Panc1 (cell line): ENCODE measurements at regions not wholly inside any gene's neighbourhood (a gene's known extent, or its start where the extent isn't known, plus 50 kb on each side); places are given as distances from the start of the nearest gene placed in this dataset.

Experiments
- ATAC-seq: fragments of 200-7000 bp; cut with Tn5 transposase; 2 replicates; pipeline ENCODE4 v1.9.1; 2020; ENCODE audit warnings: mild to moderate bottlenecking, moderate library complexity
- BruUV-seq: library from RNA; stranded (reverse); fragments of 400-500 nt; replicated peaks from 2 replicates; lab custom pipeline; 2021; lab: Mats Ljungman, UMichigan
- CTCF ChIA-PET: fragments of 300-600 bp; sonication (Branson Sonifier 250); formaldehyde crosslinking; loops from one replicate; lab custom pipeline; 2022; ENCODE audit warnings: antibody characterized with exemption; lab: Charles Lee
- POLR2A ChIA-PET: fragments of 300-600 bp; sonication (Branson Sonifier 250); formaldehyde crosslinking; loops from one replicate; lab custom pipeline; 2022; ENCODE audit warnings: antibody characterized with exemption; lab: Charles Lee
- DNase-seq: peaks from one replicate; pipeline ENCODE4 v3.0.0-alpha.2; 2010; ENCODE audit warnings: low read depth, low spot score
- H3K27ac ChIP-seq: 2 replicates; pipeline ENCODE4 v1.5.1; 2011; ENCODE audit warnings: mild to moderate bottlenecking, low read length, inconsistent platforms
- H3K27me3 ChIP-seq: fragments of 200-500 bp; sonication (Bioruptor generic); 2 replicates; pipeline ENCODE4 v1.6.0; 2014; ENCODE audit warnings: low read length, inconsistent platforms; ENCODE audit not compliant: control insufficient read depth, insufficient read depth
- H3K36me3 ChIP-seq: fragments of 200-500 bp; sonication (Bioruptor generic); 2 replicates; pipeline ENCODE4 v1.5.1; 2014; ENCODE audit warnings: inconsistent platforms, mild to moderate bottlenecking, low read length, moderate library complexity; ENCODE audit not compliant: control insufficient read depth, insufficient read depth
- H3K4me1 ChIP-seq: 2 replicates; pipeline ENCODE4 v1.5.1; 2011; ENCODE audit warnings: inconsistent platforms, mild to moderate bottlenecking, low read length, moderate library complexity; ENCODE audit not compliant: control insufficient read depth, insufficient read depth
- H3K4me3 ChIP-seq, 2 experiments: 2 replicates each; pipeline ENCODE4 v1.5.1; 2011 to 2012; ENCODE audit warnings: low read depth in 2 of 2, low read length in 2 of 2, mild to moderate bottlenecking in 2 of 2, inconsistent platforms in 1 of 2, moderate library complexity in 1 of 2
- H3K9me3 ChIP-seq: fragments of 200-500 bp; sonication (Bioruptor generic); 2 replicates; pipeline ENCODE4 v1.5.1; 2014; ENCODE audit warnings: low read depth, mild to moderate bottlenecking, inconsistent platforms, low read length, moderate library complexity; ENCODE audit not compliant: control insufficient read depth, insufficient read depth
- POLR2AphosphoS5 ChIP-seq: IDR thresholded peaks from 2 replicates; pipeline ENCODE4 v1.6.1; 2012; ENCODE audit warnings: mild to moderate bottlenecking, low read depth, low read length, moderate library complexity
- TCF7L2 ChIP-seq: IDR thresholded peaks from 2 replicates; pipeline ENCODE4 v1.6.1; 2011; ENCODE audit warnings: mild to moderate bottlenecking, low read depth, low read length, inconsistent platforms
- in situ Hi-C: cut with HindIII; loops from 2 replicates; pipeline ENCODE4 v1.10.0; 2016; ENCODE audit warnings: low sequenced_read_pairs, low pct_unique_long_range_greater_than_20kb
- intact Hi-C: fragments of 100-400 bp; cut with micrococcal nuclease; formaldehyde crosslinking; loops from one replicate; pipeline ENCODE4 v1.10.0; 2022; ENCODE audit not compliant: unreplicated experiment
- TF ChIP-seq, protein P1 (sequence below): fragments of 450-650 bp; IDR thresholded peaks from 2 replicates; pipeline ENCODE4 v1.5.1; 2017; ENCODE audit warnings: mild to moderate bottlenecking
- TF ChIP-seq, protein P2 (sequence below), 2 experiments: IDR thresholded peaks; 2 replicates each; pipeline ENCODE4 v1.6.1; 2011 to 2012; ENCODE audit warnings: low read depth in 2 of 2, control low read depth in 1 of 2, low read length in 1 of 2, mild to moderate bottlenecking in 1 of 2, moderate library complexity in 1 of 2; ENCODE audit not compliant: insufficient read depth in 1 of 2

DNA sequence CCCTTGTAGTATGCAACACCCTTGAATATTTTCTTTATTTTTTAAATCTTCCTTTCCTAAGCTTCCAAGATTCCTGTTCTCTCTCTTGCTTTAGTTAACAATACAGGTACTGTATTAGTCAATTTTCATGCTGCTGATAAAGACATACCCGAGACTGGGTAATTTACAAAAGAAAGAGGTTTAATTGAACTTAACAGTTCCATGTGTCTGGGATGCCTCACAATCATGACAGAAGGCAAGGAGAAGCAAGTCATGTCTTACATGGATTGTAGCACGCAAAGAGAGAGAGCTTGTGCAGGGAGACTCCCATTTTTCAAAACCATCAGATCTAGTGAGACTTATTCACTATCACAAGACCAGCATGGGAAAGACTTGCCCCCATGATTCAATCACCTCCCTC lies 1024.3 kb downstream of the PCDH9 start:
- no peak overlapping the region for H3K27ac ChIP-seq
- in situ Hi-C loops, result no loop called here

DNA sequence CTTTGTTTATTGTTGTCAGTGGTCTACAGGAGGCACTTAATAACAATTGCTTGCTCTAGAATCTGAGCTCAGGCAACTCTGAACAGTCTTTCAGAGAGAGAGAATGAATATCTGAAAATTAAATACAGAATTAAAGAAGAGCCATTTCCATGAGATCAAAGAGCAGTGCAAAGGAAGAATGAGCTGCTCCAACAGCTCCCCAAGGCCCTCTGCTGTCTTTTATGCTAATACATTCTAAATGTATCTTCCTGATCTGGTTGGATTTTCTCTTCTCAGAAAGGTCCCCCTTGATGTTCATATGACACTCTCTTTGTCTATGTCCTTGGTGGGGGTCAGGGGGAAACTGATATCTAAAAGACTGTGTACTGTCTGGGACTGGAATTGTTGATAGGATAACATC lies 1029.6 kb downstream of the PCDH9 start:
- no peak overlapping the region for H3K4me3 ChIP-seq
- no peak overlapping the region for H3K27ac ChIP-seq
- in situ Hi-C loops (no loop called here), intact Hi-C loops (no loop called here)
- no peaks in the 10 kb centered on the region for H3K36me3 ChIP-seq
- no peaks in the 10 kb centered on the region for H3K27me3 ChIP-seq
- TF ChIP-seq, protein P1, sequence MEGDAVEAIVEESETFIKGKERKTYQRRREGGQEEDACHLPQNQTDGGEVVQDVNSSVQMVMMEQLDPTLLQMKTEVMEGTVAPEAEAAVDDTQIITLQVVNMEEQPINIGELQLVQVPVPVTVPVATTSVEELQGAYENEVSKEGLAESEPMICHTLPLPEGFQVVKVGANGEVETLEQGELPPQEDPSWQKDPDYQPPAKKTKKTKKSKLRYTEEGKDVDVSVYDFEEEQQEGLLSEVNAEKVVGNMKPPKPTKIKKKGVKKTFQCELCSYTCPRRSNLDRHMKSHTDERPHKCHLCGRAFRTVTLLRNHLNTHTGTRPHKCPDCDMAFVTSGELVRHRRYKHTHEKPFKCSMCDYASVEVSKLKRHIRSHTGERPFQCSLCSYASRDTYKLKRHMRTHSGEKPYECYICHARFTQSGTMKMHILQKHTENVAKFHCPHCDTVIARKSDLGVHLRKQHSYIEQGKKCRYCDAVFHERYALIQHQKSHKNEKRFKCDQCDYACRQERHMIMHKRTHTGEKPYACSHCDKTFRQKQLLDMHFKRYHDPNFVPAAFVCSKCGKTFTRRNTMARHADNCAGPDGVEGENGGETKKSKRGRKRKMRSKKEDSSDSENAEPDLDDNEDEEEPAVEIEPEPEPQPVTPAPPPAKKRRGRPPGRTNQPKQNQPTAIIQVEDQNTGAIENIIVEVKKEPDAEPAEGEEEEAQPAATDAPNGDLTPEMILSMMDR, result no peak; the same call in 1 of the 2 replicates
- TF ChIP-seq TCF7L2, result no peak
- TF ChIP-seq, protein P2, sequence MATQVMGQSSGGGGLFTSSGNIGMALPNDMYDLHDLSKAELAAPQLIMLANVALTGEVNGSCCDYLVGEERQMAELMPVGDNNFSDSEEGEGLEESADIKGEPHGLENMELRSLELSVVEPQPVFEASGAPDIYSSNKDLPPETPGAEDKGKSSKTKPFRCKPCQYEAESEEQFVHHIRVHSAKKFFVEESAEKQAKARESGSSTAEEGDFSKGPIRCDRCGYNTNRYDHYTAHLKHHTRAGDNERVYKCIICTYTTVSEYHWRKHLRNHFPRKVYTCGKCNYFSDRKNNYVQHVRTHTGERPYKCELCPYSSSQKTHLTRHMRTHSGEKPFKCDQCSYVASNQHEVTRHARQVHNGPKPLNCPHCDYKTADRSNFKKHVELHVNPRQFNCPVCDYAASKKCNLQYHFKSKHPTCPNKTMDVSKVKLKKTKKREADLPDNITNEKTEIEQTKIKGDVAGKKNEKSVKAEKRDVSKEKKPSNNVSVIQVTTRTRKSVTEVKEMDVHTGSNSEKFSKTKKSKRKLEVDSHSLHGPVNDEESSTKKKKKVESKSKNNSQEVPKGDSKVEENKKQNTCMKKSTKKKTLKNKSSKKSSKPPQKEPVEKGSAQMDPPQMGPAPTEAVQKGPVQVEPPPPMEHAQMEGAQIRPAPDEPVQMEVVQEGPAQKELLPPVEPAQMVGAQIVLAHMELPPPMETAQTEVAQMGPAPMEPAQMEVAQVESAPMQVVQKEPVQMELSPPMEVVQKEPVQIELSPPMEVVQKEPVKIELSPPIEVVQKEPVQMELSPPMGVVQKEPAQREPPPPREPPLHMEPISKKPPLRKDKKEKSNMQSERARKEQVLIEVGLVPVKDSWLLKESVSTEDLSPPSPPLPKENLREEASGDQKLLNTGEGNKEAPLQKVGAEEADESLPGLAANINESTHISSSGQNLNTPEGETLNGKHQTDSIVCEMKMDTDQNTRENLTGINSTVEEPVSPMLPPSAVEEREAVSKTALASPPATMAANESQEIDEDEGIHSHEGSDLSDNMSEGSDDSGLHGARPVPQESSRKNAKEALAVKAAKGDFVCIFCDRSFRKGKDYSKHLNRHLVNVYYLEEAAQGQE (IDR thresholded peaks at IDR 0.05; ENCODE audit: insufficient read depth in 1 of 2, low read depth in 2 of 2, low read length in 1 of 2), result no peak
- no peaks in the 10 kb centered on the region for H3K9me3 ChIP-seq
- ChIA-PET POLR2A (no interaction called here), CTCF (no interaction called here)
- no TSS peak for BruUV-seq
- no peaks in the 10 kb centered on the region for H3K4me1 ChIP-seq
- ATAC-seq (no peak), DNase-seq (no peak)

More for the DNA sequence above, 1024.3 kb downstream of the PCDH9 start:
- no TSS peak for BruUV-seq
- Histone ChIP-seq H3K27me3 (no peaks in the 10 kb centered on the region), H3K4me3 (no peak overlapping the region), H3K9me3 (no peaks in the 10 kb centered on the region), H3K36me3 (no peaks in the 10 kb centered on the region), H3K4me1 (no peaks in the 10 kb centered on the region)
- DNase-seq (no peak), ATAC-seq (no peak)
- ChIA-PET POLR2A (no interaction called here), CTCF (no interaction called here)
- TF ChIP-seq, protein P2 (IDR thresholded peaks at IDR 0.05; ENCODE audit: insufficient read depth in 1 of 2, low read depth in 2 of 2, low read length in 1 of 2), result no peak
- TF ChIP-seq POLR2AphosphoS5 (no peak), TCF7L2 (no peak)
- intact Hi-C loops, result no loop called here
